Esophagus squamous epithelium (tissue), 5 donors: ENCODE measurements at regions not wholly inside any gene's neighbourhood (a gene's known extent, or its start where the extent isn't known, plus 50 kb on each side); places are given as distances from the start of the nearest gene placed in this dataset.

Experiments used
- DNase-seq: peaks from one replicate; lab custom pipeline; 2025; lab: John Stamatoyannopoulos, UW
- H3K27ac ChIP-seq, 4 donors: fragments of 200-600 bp; sonication (generic); one replicate each; pipeline ENCODE4 v1.5.1; 2016 to 2019; ENCODE audit warnings: mild to moderate bottlenecking in 1 of 4
- H3K27me3 ChIP-seq, 4 donors: fragments of 200-600 bp; sonication (generic); 1 replicate in 3 of 4; 2 replicates in 1 of 4; pipeline versions ENCODE4 v1.5.1 to v1.6.0; 2017 to 2021; ENCODE audit warnings: antibody characterized with exemption in 1 of 4
- H3K36me3 ChIP-seq, 3 donors: fragments of 200-600 bp; sonication (generic); one replicate each; pipeline ENCODE4 v1.5.1; 2016 to 2019
- H3K4me1 ChIP-seq, 3 donors: fragments of 200-600 bp; sonication (generic); one replicate each; pipeline ENCODE4 v1.5.1; 2017 to 2019
- H3K4me3 ChIP-seq, 4 donors: fragments of 200-600 bp; sonication (generic); 1 replicate in 3 of 4; 2 replicates in 1 of 4; pipeline ENCODE4 v1.5.1; 2016 to 2019; ENCODE audit warnings: mild to moderate bottlenecking in 2 of 4, moderate library complexity in 1 of 4
- H3K9me3 ChIP-seq, 3 donors: fragments of 200-600 bp; sonication (generic); one replicate each; pipeline ENCODE4 v1.5.1; 2016 to 2019
- POLR2A ChIP-seq, 4 donors: fragments of 450-650 bp; IDR thresholded peaks; one replicate each; pipeline ENCODE4 v1.6.1; 2017; ENCODE audit warnings: antibody characterized with exemption in 4 of 4, mild to moderate bottlenecking in 4 of 4, moderate library complexity in 3 of 4
- WGBS, 2 donors: methylation state at CpG; one replicate each; pipeline ENCODE4 v1.1.5; 2018; 5-methylcytosine and 5-hydroxymethylcytosine counted together
- intact Hi-C: fragments of 100-400 bp; cut with DNase I; formaldehyde crosslinking; loops from one replicate; pipeline ENCODE4 v1.15.0; 2022
- TF ChIP-seq, protein P1 (sequence below), 6 experiments: fragments of 450-650 bp in 4 of 6; fragments of 200-600 bp in 2 of 6; sonication (generic) in 2 of 6; IDR thresholded peaks; one replicate each; pipeline ENCODE4 v1.5.1; 2016 to 2019; ENCODE audit warnings: antibody characterized with exemption in 6 of 6, mild to moderate bottlenecking in 4 of 6, moderate library complexity in 4 of 6
- donor health status: DM: yes; HTN: yes; CAD: no.

DNA sequence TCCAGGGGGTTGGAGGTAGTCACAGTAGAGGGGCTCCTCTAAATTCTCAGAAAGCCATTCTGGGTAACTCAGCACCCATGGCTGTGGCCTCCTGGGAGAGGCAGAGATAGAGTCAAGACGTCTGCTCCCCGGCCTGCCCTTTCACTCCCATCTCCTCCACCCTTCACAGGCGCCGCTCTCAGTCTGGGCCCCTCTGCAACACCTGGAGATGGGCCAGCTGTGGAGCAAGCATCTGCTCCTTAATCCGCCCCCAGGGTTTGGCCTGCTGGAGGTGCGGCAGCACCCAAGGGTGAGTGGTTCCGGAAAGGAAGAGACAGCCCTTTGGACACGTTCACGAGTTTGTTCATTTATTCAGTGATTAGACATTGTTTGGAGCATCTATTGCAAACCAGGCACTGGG lies 271.3 kb downstream of the BMP7 start:
- peaks cover 0 to 11% (median 0%) of the 10 kb centered on the region in 4 donors for H3K27me3 ChIP-seq
- H3K4me1 ChIP-seq, result peaks cover 0 to 21% (median 8%) of the 10 kb centered on the region in 3 donors
- TF ChIP-seq, protein P1, sequence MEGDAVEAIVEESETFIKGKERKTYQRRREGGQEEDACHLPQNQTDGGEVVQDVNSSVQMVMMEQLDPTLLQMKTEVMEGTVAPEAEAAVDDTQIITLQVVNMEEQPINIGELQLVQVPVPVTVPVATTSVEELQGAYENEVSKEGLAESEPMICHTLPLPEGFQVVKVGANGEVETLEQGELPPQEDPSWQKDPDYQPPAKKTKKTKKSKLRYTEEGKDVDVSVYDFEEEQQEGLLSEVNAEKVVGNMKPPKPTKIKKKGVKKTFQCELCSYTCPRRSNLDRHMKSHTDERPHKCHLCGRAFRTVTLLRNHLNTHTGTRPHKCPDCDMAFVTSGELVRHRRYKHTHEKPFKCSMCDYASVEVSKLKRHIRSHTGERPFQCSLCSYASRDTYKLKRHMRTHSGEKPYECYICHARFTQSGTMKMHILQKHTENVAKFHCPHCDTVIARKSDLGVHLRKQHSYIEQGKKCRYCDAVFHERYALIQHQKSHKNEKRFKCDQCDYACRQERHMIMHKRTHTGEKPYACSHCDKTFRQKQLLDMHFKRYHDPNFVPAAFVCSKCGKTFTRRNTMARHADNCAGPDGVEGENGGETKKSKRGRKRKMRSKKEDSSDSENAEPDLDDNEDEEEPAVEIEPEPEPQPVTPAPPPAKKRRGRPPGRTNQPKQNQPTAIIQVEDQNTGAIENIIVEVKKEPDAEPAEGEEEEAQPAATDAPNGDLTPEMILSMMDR (IDR thresholded peaks at IDR 0.05), result no peak
- TF ChIP-seq POLR2A (IDR thresholded peaks at IDR 0.05), result no peak
- no peaks in the 10 kb centered on the region for H3K36me3 ChIP-seq
- WGBS, 2 donors, result 32 to 45% methylated on average over 4 to 9 of the region's 9 CpGs
- intact Hi-C loops, result no loop called here
- H3K9me3 ChIP-seq, result peaks cover 0 to 11% (median 9%) of the 10 kb centered on the region in 3 donors
- no peak overlapping the region for H3K4me3 ChIP-seq
- DNase-seq, result no peak
- no peak overlapping the region for H3K27ac ChIP-seq

DNA sequence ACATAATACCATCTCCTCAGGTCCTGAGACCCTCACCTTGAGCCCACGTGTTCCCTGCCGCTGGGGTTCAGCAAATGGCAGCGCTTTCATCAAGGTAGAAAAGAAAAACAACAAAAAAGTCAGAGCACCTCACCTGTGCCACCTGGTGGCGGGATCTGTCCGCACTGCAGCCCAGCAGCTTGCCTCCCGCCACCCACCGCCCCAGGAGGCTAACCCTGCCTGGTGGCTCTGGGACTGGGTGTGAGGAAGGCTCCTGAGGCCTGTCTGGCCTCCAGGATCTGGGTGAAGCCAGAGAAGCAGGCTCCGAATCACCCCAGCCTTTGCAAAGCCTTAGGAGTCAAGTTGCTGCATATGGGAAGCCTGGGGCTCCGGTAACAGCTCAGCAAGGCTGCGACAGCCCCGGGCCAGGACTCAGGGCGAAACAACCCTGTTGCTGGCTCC lies 270.8 kb downstream of the BMP7 start:
- peaks cover 0 to 26% (median 8%) of the 10 kb centered on the region in 3 donors for H3K4me1 ChIP-seq
- DNase-seq, result no peak
- 44 to 45% methylated on average over 7 to 8 of the region's 12 CpGs for WGBS, 2 donors
- peaks cover 0 to 8% (median 0%) of the 10 kb centered on the region in 4 donors for H3K27me3 ChIP-seq
- H3K9me3 ChIP-seq, result peaks cover 0 to 11% (median 9%) of the 10 kb centered on the region in 3 donors
- TF ChIP-seq POLR2A (IDR thresholded peaks at IDR 0.05), result no peak
- TF ChIP-seq, protein P1 (IDR thresholded peaks at IDR 0.05), result peak in 5 of 6 experiments; percentile 43 to 76 (median 51)
- no peaks in the 10 kb centered on the region for H3K36me3 ChIP-seq
- no peak overlapping the region for H3K4me3 ChIP-seq
- intact Hi-C loops, result no loop called here
- no peak overlapping the region for H3K27ac ChIP-seq

DNA sequence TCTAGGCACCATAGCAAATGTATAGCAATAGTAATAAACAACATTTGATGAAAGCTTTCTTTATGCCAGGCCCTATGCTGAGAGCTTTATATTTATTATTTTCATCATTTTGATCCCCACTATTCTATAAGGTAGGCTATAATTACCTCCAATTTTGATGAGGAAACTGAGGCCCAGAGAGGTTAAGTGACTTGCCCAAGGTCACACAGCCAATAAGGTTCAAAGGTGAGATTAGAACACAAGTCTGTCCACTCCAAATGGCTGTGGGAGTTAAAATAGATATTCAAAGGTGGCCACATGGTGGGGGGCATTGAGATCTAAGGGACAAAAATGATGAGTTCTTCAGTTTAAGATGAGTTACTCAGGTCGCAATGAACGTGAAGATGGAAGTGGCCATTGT lies 269.9 kb downstream of the BMP7 start:
- 96 to 100% methylated on average over 2 of the region's 2 CpGs for WGBS, 2 donors
- DNase-seq, result no peak
- Histone ChIP-seq H3K9me3 (peaks cover 0 to 11% (median 9%) of the 10 kb centered on the region in 3 donors), H3K4me3 (no peak overlapping the region), H3K27ac (no peak overlapping the region), H3K4me1 (peaks cover 0 to 35% (median 14%) of the 10 kb centered on the region in 3 donors), H3K27me3 (no peaks in the 10 kb centered on the region), H3K36me3 (no peaks in the 10 kb centered on the region)
- intact Hi-C loops, result no loop called here
- TF ChIP-seq POLR2A (IDR thresholded peaks at IDR 0.05), result no peak
- TF ChIP-seq, protein P1 (IDR thresholded peaks at IDR 0.05), result no peak

DNA sequence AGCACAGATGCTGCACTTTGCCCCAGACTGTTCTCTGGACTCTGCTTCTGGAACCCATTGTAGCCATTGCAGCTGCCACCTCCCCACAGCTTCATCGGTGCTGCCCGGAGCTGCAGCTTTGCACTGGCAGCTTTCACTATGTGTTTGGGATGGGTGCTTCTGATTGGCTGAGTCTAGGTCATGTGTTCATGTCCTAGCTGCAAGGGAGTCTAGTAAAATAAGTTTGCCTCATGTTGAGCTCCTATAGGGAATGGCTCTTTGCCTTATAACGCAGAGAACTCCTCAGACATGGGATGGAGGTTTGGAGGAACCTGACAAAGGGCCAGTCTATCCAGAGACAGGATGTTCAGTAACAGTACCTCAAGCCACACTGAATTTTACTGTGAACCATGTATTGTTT lies 268.0 kb downstream of the BMP7 start:
- peaks cover 0 to 4% (median 0%) of the 10 kb centered on the region in 4 donors for H3K27me3 ChIP-seq
- peaks cover 0 to 11% (median 9%) of the 10 kb centered on the region in 3 donors for H3K9me3 ChIP-seq
- intact Hi-C loops, result no loop called here
- TF ChIP-seq POLR2A (IDR thresholded peaks at IDR 0.05), result no peak
- TF ChIP-seq, protein P1 (IDR thresholded peaks at IDR 0.05), result no peak
- H3K4me3 ChIP-seq, result no peak overlapping the region
- WGBS, 2 donors, result 96 to 100% methylated on average over 2 to 3 of the region's 3 CpGs
- no peak for DNase-seq
- no peaks in the 10 kb centered on the region for H3K36me3 ChIP-seq
- no peak overlapping the region for H3K27ac ChIP-seq
- H3K4me1 ChIP-seq, result peaks cover 0 to 35% (median 14%) of the 10 kb centered on the region in 3 donors

DNA sequence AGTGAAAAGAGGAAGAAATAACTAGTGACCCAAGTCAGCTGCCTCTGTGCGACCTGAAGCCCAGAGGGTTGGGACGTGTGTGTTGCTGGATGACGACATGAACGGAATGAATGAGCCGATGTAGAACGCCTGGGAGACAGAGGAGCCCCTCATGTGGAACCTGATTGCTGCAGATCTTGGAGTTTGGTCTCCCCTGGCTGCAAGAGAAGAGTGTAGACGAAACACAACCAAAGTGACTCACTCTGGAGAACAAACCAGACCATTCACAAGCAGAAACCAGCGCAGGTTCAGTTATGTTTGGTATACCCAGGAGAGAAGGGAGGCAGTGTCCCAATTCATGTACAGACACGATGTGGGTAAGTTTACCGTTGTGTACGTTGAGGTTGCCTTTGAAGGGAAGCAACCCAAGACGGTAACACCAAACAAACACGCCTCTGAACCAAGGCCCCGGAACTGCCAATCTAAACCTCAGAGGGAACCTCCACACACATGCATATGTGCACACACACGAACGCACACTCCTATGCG lies 265.9 kb downstream of the BMP7 start:
- 36 to 64% methylated on average over 16 to 17 of the region's 17 CpGs for WGBS, 2 donors
- H3K27ac ChIP-seq, result peak overlapping the region in 2 of 4 donors; percentile 38 to 49
- peaks cover 0 to 11% (median 9%) of the 10 kb centered on the region in 3 donors for H3K9me3 ChIP-seq
- peaks cover 0 to 21% (median 0%) of the 10 kb centered on the region in 4 donors for H3K27me3 ChIP-seq
- peaks cover 0 to 26% (median 10%) of the 10 kb centered on the region in 3 donors for H3K4me1 ChIP-seq
- no peak for DNase-seq
- TF ChIP-seq, protein P1 (IDR thresholded peaks at IDR 0.05), result no peak
- TF ChIP-seq POLR2A (IDR thresholded peaks at IDR 0.05), result no peak
- H3K4me3 ChIP-seq, result no peak overlapping the region
- intact Hi-C loops, result no loop called here
- no peaks in the 10 kb centered on the region for H3K36me3 ChIP-seq
